ENCODE measurements at regions not wholly inside any gene's neighbourhood (a gene's known extent, or its start where the extent isn't known, plus 50 kb on each side); places are given as distances from the start of the nearest gene placed in this dataset.
"Not testable (repeated sequence)": the region's sequence is repeated elsewhere in the genome, so short reads cannot be mapped to it uniquely, and the experiment has no call there.

- Histone ChIP-seq H3K4ac (ENCODE audit: low read depth, low read length) (no peak overlapping the region), H3K23ac (ENCODE audit: insufficient read length, low read depth, low read length) (no peak overlapping the region)
- H3K9me3 Mint-ChIP-seq, result peaks cover 11 to 14% of the 10 kb centered on the region in 2 experiments; a peak in 4 of 5 replicates
These were observed 169.9 kb upstream of the ST6GALNAC5 start for GRCh38 chr1:76697361-76697760.

GRCh38 chr1:76699646-76700045 lies 167.6 kb upstream of the ST6GALNAC5 start:
- not testable (repeated sequence) for H2BK12ac ChIP-seq (ENCODE audit: insufficient read length, low read depth, low read length); H3K27ac ChIP-seq (ENCODE audit: insufficient read length, low read depth, low read length); H3K14ac ChIP-seq (ENCODE audit: insufficient read depth, low read length); DNase-seq; H3K56ac ChIP-seq (ENCODE audit: insufficient read length, low read depth, low read length); H2BK15ac ChIP-seq (ENCODE audit: low read depth, low read length); H2AK5ac ChIP-seq (ENCODE audit: insufficient read length, low read length); H3K9me3 ChIP-seq (ENCODE audit: control insufficient read depth, low read depth, low read length); H2BK5ac ChIP-seq (ENCODE audit: insufficient read length, low read length); H3K9me3 Mint-ChIP-seq; H3K27ac Mint-ChIP-seq; H3T11ph ChIP-seq (ENCODE audit: low read length); H2AFZ ChIP-seq (ENCODE audit: low read length); H3K18ac ChIP-seq (ENCODE audit: insufficient read length, low read depth, low read length); H3K23me2 ChIP-seq (ENCODE audit: insufficient read length, low read depth, low read length, poor library complexity, severe bottlenecking); H2BK120ac ChIP-seq (ENCODE audit: low read depth, low read length, poor library complexity, severe bottlenecking); H3K4me3 Mint-ChIP-seq; H4K8ac ChIP-seq (replicated peaks; ENCODE audit: insufficient read length, low read depth, low read length); H3K79me2 ChIP-seq (ENCODE audit: insufficient read depth, low read length); H3K9ac ChIP-seq (ENCODE audit: extremely low read depth, insufficient read length, low read length); H4K91ac ChIP-seq (ENCODE audit: insufficient read length, low read depth, low read length); H3K4ac ChIP-seq (ENCODE audit: low read depth, low read length); H3K23ac ChIP-seq (ENCODE audit: insufficient read length, low read depth, low read length); H3K27me3 Mint-ChIP-seq (ENCODE audit: low read depth); H4K5ac ChIP-seq (ENCODE audit: insufficient read length, low read depth, low read length); H3K4me2 ChIP-seq (ENCODE audit: insufficient read depth, insufficient read length, low read length); H3K4me1 Mint-ChIP-seq; H4K20me1 ChIP-seq (ENCODE audit: control insufficient read depth, insufficient read depth, insufficient read length); H3K4me1 ChIP-seq (ENCODE audit: insufficient read depth, low read length); H2BK20ac ChIP-seq (ENCODE audit: low read depth, low read length, poor library complexity, severe bottlenecking); H3K27me3 ChIP-seq (ENCODE audit: insufficient read depth, low read length); H3K79me1 ChIP-seq (ENCODE audit: insufficient read depth, low read depth, low read length, poor library complexity, severe bottlenecking); H3K36me3 Mint-ChIP-seq (ENCODE audit: insufficient read depth in 1 of 3, low read depth in 3 of 3)
- no CpG with 5 or more reads among the region's 21 CpGs for WGBS (ENCODE audit: extremely low coverage, insufficient read length, low lambda C conversion rate)

More at GRCh38 chr1:76697361-76697760, 169.9 kb upstream of the ST6GALNAC5 start:
- Histone ChIP-seq H4K20me1 (ENCODE audit: control insufficient read depth, insufficient read depth, insufficient read length) (no peaks in the 10 kb centered on the region), H3T11ph (ENCODE audit: low read length) (no peak overlapping the region), H3K4me1 (ENCODE audit: insufficient read depth, low read length) (no peaks in the 10 kb centered on the region), H4K8ac (replicated peaks; ENCODE audit: insufficient read length, low read depth, low read length) (no peak overlapping the region), H3K18ac (ENCODE audit: insufficient read length, low read depth, low read length) (no peak overlapping the region), H3K9ac (ENCODE audit: extremely low read depth, insufficient read length, low read length) (no peak overlapping the region), H2BK5ac (ENCODE audit: insufficient read length, low read length) (no peak overlapping the region), H3K4me2 (ENCODE audit: insufficient read depth, insufficient read length, low read length) (no peak overlapping the region), H3K56ac (ENCODE audit: insufficient read length, low read depth, low read length) (no peak overlapping the region), H4K91ac (ENCODE audit: insufficient read length, low read depth, low read length) (no peak overlapping the region), H2BK120ac (ENCODE audit: low read depth, low read length, poor library complexity, severe bottlenecking) (no peak overlapping the region), H2BK20ac (ENCODE audit: low read depth, low read length, poor library complexity, severe bottlenecking) (no peak overlapping the region), H3K14ac (ENCODE audit: insufficient read depth, low read length) (no peak overlapping the region), H3K79me1 (ENCODE audit: insufficient read depth, low read depth, low read length, poor library complexity, severe bottlenecking) (no peaks in the 10 kb centered on the region), H2BK15ac (ENCODE audit: low read depth, low read length) (no peak overlapping the region), H2BK12ac (ENCODE audit: insufficient read length, low read depth, low read length) (no peak overlapping the region), H3K79me2 (ENCODE audit: insufficient read depth, low read length) (no peaks in the 10 kb centered on the region), H3K27me3 (ENCODE audit: insufficient read depth, low read length) (no peaks in the 10 kb centered on the region), H2AK5ac (ENCODE audit: insufficient read length, low read length) (no peak overlapping the region), H3K9me3 (ENCODE audit: control insufficient read depth, low read depth, low read length) (no peaks in the 10 kb centered on the region), H2AFZ (ENCODE audit: low read length) (no peak overlapping the region), H3K27ac (ENCODE audit: insufficient read length, low read depth, low read length) (no peak overlapping the region), H3K23me2 (ENCODE audit: insufficient read length, low read depth, low read length, poor library complexity, severe bottlenecking) (no peaks in the 10 kb centered on the region), H4K5ac (ENCODE audit: insufficient read length, low read depth, low read length) (no peak overlapping the region)
- no peak overlapping the region for H3K4me3 Mint-ChIP-seq
- no peak for TF ChIP-seq CTCF (conservative IDR thresholded peaks at IDR 0.05)
- H3K27me3 Mint-ChIP-seq (ENCODE audit: low read depth), result no peaks in the 10 kb centered on the region
- no peak for DNase-seq
- H3K27ac Mint-ChIP-seq, result no peak overlapping the region
- no CpG with 5 or more reads among the region's 3 CpGs for WGBS (ENCODE audit: extremely low coverage, insufficient read length, low lambda C conversion rate)
- no peaks in the 10 kb centered on the region for H3K4me1 Mint-ChIP-seq
- peaks cover 0 to 10% (median 10%) of the 10 kb centered on the region in 3 experiments; a peak in 6 of 7 replicates for H3K36me3 Mint-ChIP-seq (ENCODE audit: insufficient read depth in 1 of 3, low read depth in 3 of 3)
